Endodermal cell (in vitro differentiated cells): ENCODE measurements at regions not wholly inside any gene's neighbourhood (a gene's known extent, or its start where the extent isn't known, plus 50 kb on each side); places are given as distances from the start of the nearest gene placed in this dataset.

ENCODE experiments used
- DNase-seq: peaks from one replicate; pipeline ENCODE4 v3.0.0-alpha.2; 2017
- H3K27ac ChIP-seq: 2 replicates; pipeline ENCODE4 v1.5.1; 2013; ENCODE audit warnings: mild to moderate bottlenecking, low read depth, low read length, moderate library complexity
- H3K27me3 ChIP-seq: 2 replicates; pipeline ENCODE4 v1.6.1; 2013; ENCODE audit warnings: mild to moderate bottlenecking, low read length, moderate library complexity; ENCODE audit not compliant: insufficient read depth, control insufficient read depth, poor library complexity, severe bottlenecking
- H3K36me3 ChIP-seq: 2 replicates; pipeline ENCODE4 v1.7.0; 2013; ENCODE audit warnings: mild to moderate bottlenecking, low read length, moderate library complexity; ENCODE audit not compliant: control insufficient read depth, insufficient read depth
- H3K4me1 ChIP-seq: one replicate; pipeline ENCODE4 v1.7.0; 2013; ENCODE audit warnings: low read length; ENCODE audit not compliant: control insufficient read depth, insufficient read depth
- H3K4me3 ChIP-seq: 2 replicates; pipeline ENCODE4 v1.5.1; 2013; ENCODE audit warnings: mild to moderate bottlenecking, low read length, moderate library complexity
- H3K9ac ChIP-seq: 2 replicates; pipeline ENCODE4 v1.6.1; 2013; ENCODE audit warnings: mild to moderate bottlenecking, low read length, moderate library complexity; ENCODE audit not compliant: poor library complexity, severe bottlenecking; ENCODE audit errors: extremely low read depth
- H3K9me3 ChIP-seq: 2 replicates; pipeline ENCODE4 v1.6.1; 2013; ENCODE audit warnings: mild to moderate bottlenecking, low read length, moderate library complexity; ENCODE audit not compliant: control insufficient read depth
- H3K27ac Mint-ChIP-seq: 2 replicates; pipeline ENCODE4 v1.8.0; 2020; ENCODE audit warnings: mixed read lengths
- H3K27me3 Mint-ChIP-seq: 2 replicates; pipeline ENCODE4 v1.8.0; 2021; ENCODE audit warnings: mild to moderate bottlenecking, mixed read lengths; ENCODE audit not compliant: insufficient read depth
- H3K36me3 Mint-ChIP-seq: 2 replicates; pipeline ENCODE4 v1.8.0; 2020; ENCODE audit warnings: low read depth, mixed read lengths
- H3K4me1 Mint-ChIP-seq: 2 replicates; pipeline ENCODE4 v1.8.0; 2020; ENCODE audit warnings: mixed read lengths
- H3K4me3 Mint-ChIP-seq: 2 replicates; pipeline ENCODE4 v1.8.0; 2020; ENCODE audit warnings: mild to moderate bottlenecking, moderate library complexity, mixed read lengths
- H3K9me3 Mint-ChIP-seq: 2 replicates; pipeline ENCODE4 v1.8.0; 2020; ENCODE audit warnings: mild to moderate bottlenecking, mixed read lengths
- CTCF ChIP-seq: fragments of 200-600 bp; sonication (generic); conservative IDR thresholded peaks from 2 replicates; pipeline ENCODE4 v1.5.0; 2021; ENCODE audit warnings: antibody characterized with exemption, mild to moderate bottlenecking
- WGBS, 2 experiments: methylation state at CpG; one replicate each; pipeline versions ENCODE4 v1.1.5 to v1.1.7; 2013; ENCODE audit warnings: missing lambda C conversion rate in 2 of 2, mixed read lengths in 1 of 2; ENCODE audit not compliant: insufficient coverage in 1 of 2, insufficient read length in 1 of 2; 5-methylcytosine and 5-hydroxymethylcytosine counted together

- H3K27ac ChIP-seq, result no peak overlapping the region
- H3K9ac ChIP-seq, result no peak overlapping the region
- Mint-ChIP-seq H3K4me3 (no peak overlapping the region), H3K9me3 (peaks cover 6% of the 10 kb centered on the region), H3K27ac (no peak overlapping the region), H3K27me3 (no peaks in the 10 kb centered on the region), H3K4me1 (no peaks in the 10 kb centered on the region), H3K36me3 (no peaks in the 10 kb centered on the region)
- TF ChIP-seq CTCF, result no peak
- H3K27me3 ChIP-seq, result no peaks in the 10 kb centered on the region
- WGBS, 2 experiments, result 94 to 97% methylated on average over 3 of the region's 3 CpGs
- H3K9me3 ChIP-seq, result no peaks in the 10 kb centered on the region
- no peak overlapping the region for H3K4me3 ChIP-seq
- no peaks in the 10 kb centered on the region for H3K36me3 ChIP-seq
- H3K4me1 ChIP-seq, result no peaks in the 10 kb centered on the region
- DNase-seq, result no peak
These were observed 64.3 kb upstream of the RBMS1 start for GRCh38 chr2:160557903-160558302.

GRCh38 chr2:160558531-160558930 is 64.9 kb upstream of the RBMS1 start:
- Histone ChIP-seq H3K27me3 (no peaks in the 10 kb centered on the region), H3K9ac (no peak overlapping the region), H3K27ac (no peak overlapping the region), H3K36me3 (no peaks in the 10 kb centered on the region), H3K4me1 (no peaks in the 10 kb centered on the region), H3K9me3 (no peaks in the 10 kb centered on the region), H3K4me3 (no peak overlapping the region)
- TF ChIP-seq CTCF, result no peak
- no peak overlapping the region for H3K4me3 Mint-ChIP-seq
- DNase-seq, result no peak
- 92% methylated on average over 3 to 5 of the region's 5 CpGs for WGBS, 2 experiments
- no peak overlapping the region for H3K27ac Mint-ChIP-seq
- no peaks in the 10 kb centered on the region for H3K27me3 Mint-ChIP-seq
- no peaks in the 10 kb centered on the region for H3K36me3 Mint-ChIP-seq
- H3K4me1 Mint-ChIP-seq, result no peaks in the 10 kb centered on the region
- H3K9me3 Mint-ChIP-seq, result peaks cover 6% of the 10 kb centered on the region

DNA sequence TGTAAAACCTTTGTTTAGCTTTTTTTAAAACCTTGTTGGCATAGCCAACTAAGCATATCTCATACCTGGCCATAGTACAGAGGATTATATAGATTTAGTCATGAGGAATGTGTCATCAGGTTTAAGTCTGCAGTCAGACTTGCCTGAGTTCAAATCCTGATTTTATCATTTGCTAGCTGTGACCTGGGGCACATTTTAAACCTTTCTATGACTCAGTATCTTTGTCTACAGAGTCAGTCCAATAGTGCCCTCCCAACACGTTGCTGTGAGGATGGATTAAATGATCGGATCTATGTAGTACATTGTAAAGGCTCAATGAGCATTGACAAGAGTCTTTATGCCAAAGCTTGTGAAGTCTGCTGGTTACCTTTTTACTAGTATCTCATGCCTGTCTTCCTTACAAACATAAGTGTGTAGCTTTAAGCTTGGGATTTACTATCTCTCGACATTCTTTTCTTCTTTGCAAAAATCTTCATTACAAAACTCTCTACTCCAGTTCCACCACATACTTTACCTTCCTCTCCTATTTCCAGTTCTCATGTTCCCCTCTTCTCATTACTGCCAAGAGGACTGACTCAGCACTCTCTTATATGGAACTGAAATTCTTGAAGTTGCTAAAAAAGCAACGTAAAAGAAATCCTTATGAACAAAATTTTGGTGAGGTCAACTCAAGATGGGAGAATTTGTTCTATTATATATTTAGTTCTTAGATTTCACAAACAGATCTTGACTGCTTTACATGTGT is 68.1 kb upstream of the RBMS1 start:
- Histone ChIP-seq H3K4me3 (no peak overlapping the region), H3K36me3 (no peaks in the 10 kb centered on the region), H3K27me3 (no peaks in the 10 kb centered on the region), H3K9me3 (no peaks in the 10 kb centered on the region), H3K4me1 (no peaks in the 10 kb centered on the region), H3K27ac (no peak overlapping the region), H3K9ac (no peak overlapping the region)
- 90 to 96% methylated on average over 1 to 4 of the region's 4 CpGs for WGBS, 2 experiments
- Mint-ChIP-seq H3K27ac (no peak overlapping the region), H3K9me3 (peaks cover 6% of the 10 kb centered on the region), H3K36me3 (no peaks in the 10 kb centered on the region), H3K4me3 (no peak overlapping the region), H3K27me3 (no peaks in the 10 kb centered on the region), H3K4me1 (no peaks in the 10 kb centered on the region)
- TF ChIP-seq CTCF, result no peak
- no peak for DNase-seq
